A172 (cell line): ENCODE measurements at regions not wholly inside any gene's neighbourhood (a gene's known extent, or its start where the extent isn't known, plus 50 kb on each side); places are given as distances from the start of the nearest gene placed in this dataset.
"Not testable (repeated sequence)": the region's sequence is repeated elsewhere in the genome, so short reads cannot be mapped to it uniquely, and the experiment has no call there.

Experiments used
- DNase-seq: peaks from one replicate; pipeline ENCODE4 v3.0.0-alpha.2; 2015; ENCODE audit warnings: low spot score

GRCh38 chr7:8809320-8809719, 375.9 kb downstream of the NXPH1 start:
- no peak for DNase-seq

GRCh38 chr7:8817448-8818036, 384.1 kb downstream of the NXPH1 start:
- DNase-seq = peak; percentile 31

- no peak for DNase-seq
Observed at GRCh38 chr7:8818406-8818805, 385.0 kb downstream of the NXPH1 start.

- DNase-seq = no peak
Observed at GRCh38 chr7:8822595-8822994, 389.2 kb downstream of the NXPH1 start.

- no peak for DNase-seq
Observed at GRCh38 chr7:8823486-8823885, 390.1 kb downstream of the NXPH1 start.

GRCh38 chr7:8827329-8827728, 393.9 kb downstream of the NXPH1 start:
- DNase-seq = no peak

GRCh38 chr7:8829100-8829499, 395.7 kb downstream of the NXPH1 start:
- DNase-seq = no peak

GRCh38 chr7:8831376-8831775, 398.0 kb downstream of the NXPH1 start:
- peak; percentile 45 for DNase-seq

- no peak for DNase-seq
Observed at GRCh38 chr7:8833355-8833754, 399.9 kb downstream of the NXPH1 start.

GRCh38 chr7:8841171-8841570, 407.8 kb downstream of the NXPH1 start:
- DNase-seq = no peak

- DNase-seq = no peak
Observed at GRCh38 chr7:8871716-8872115, 438.3 kb downstream of the NXPH1 start.

GRCh38 chr7:8881916-8882315, 448.5 kb downstream of the NXPH1 start:
- no peak for DNase-seq

GRCh38 chr7:8885480-8886000, 452.1 kb downstream of the NXPH1 start:
- no peak for DNase-seq

GRCh38 chr7:8890346-8890745, 456.9 kb downstream of the NXPH1 start:
- not testable (repeated sequence) for DNase-seq

GRCh38 chr7:8893775-8894174, 460.4 kb downstream of the NXPH1 start:
- no peak for DNase-seq

- no peak for DNase-seq
Observed at GRCh38 chr7:8906396-8907075, 473.1 kb downstream of the NXPH1 start.

GRCh38 chr7:8908889-8909288, 475.5 kb downstream of the NXPH1 start:
- no peak for DNase-seq

GRCh38 chr7:8913682-8914081, 480.3 kb downstream of the NXPH1 start:
- DNase-seq = no peak

- DNase-seq = no peak
Observed at GRCh38 chr7:8921807-8922206, 488.4 kb downstream of the NXPH1 start.

GRCh38 chr7:8922726-8923125, 489.3 kb downstream of the NXPH1 start:
- no peak for DNase-seq

- no peak for DNase-seq
Observed at GRCh38 chr7:8923164-8923806, 489.9 kb downstream of the NXPH1 start.

- peak; percentile 18 for DNase-seq
Observed at GRCh38 chr7:8931906-8932646, 498.7 kb downstream of the NXPH1 start.
